ENCODE measurements at regions not wholly inside any gene's neighbourhood (a gene's known extent, or its start where the extent isn't known, plus 50 kb on each side); places are given as distances from the start of the nearest gene placed in this dataset.

- H3K4me3 Mint-ChIP-seq (ENCODE audit: unreplicated experiment) = no peak overlapping the region
- no peak for DNase-seq (ENCODE audit: unreplicated experiment)
- no TSS peak for BruUV-seq (replicated peaks)
- H3K4me1 Mint-ChIP-seq (ENCODE audit: insufficient read depth, unreplicated experiment) = no peaks in the 10 kb centered on the region
- ChIA-PET CTCF (interaction anchor here (0.7 kb wide), 2 partner anchors 34 to 186 kb away, joined by 3 read pairs; no protein-coding TSS in a partner anchor), POLR2A (interaction anchor here (1.2 kb wide), 1 partner anchor 27 kb away, joined by 3 read pairs; no protein-coding TSS in a partner anchor)
- intact Hi-C loops (cut with micrococcal nuclease) = no loop called here
- H3K27me3 Mint-ChIP-seq (ENCODE audit: insufficient read depth, unreplicated experiment) = peaks cover 42% of the 10 kb centered on the region
- H3K27ac Mint-ChIP-seq (ENCODE audit: low read depth, unreplicated experiment) = no peak overlapping the region
- TF ChIP-seq CTCF (IDR thresholded peaks at IDR 0.05; ENCODE audit: unreplicated experiment) = no peak
- H3K9me3 Mint-ChIP-seq (ENCODE audit: unreplicated experiment) = peaks cover 5% of the 10 kb centered on the region
- no peaks in the 10 kb centered on the region for H3K36me3 Mint-ChIP-seq (ENCODE audit: insufficient read depth, unreplicated experiment)
These were observed 62.9 kb upstream of the OXGR1 start for GRCh38 chr13:97057176-97057575.

- DNase-seq (ENCODE audit: unreplicated experiment) = no peak
- H3K27ac Mint-ChIP-seq (ENCODE audit: low read depth, unreplicated experiment) = no peak overlapping the region
- no TSS peak for BruUV-seq (replicated peaks)
- H3K36me3 Mint-ChIP-seq (ENCODE audit: insufficient read depth, unreplicated experiment) = no peaks in the 10 kb centered on the region
- intact Hi-C loops (cut with micrococcal nuclease) = no loop called here
- no peak for TF ChIP-seq CTCF (IDR thresholded peaks at IDR 0.05; ENCODE audit: unreplicated experiment)
- no peaks in the 10 kb centered on the region for H3K4me1 Mint-ChIP-seq (ENCODE audit: insufficient read depth, unreplicated experiment)
- no peak overlapping the region for H3K4me3 Mint-ChIP-seq (ENCODE audit: unreplicated experiment)
- CTCF ChIA-PET = interaction anchor here (0.6 kb wide), 2 partner anchors 49 to 925 kb away, joined by 3 to 4 read pairs; no protein-coding TSS in a partner anchor
- POLR2A ChIA-PET = no interaction called here
- peaks cover 5% of the 10 kb centered on the region for H3K9me3 Mint-ChIP-seq (ENCODE audit: unreplicated experiment)
- H3K27me3 Mint-ChIP-seq (ENCODE audit: insufficient read depth, unreplicated experiment) = peaks cover 52% of the 10 kb centered on the region
These were observed 64.1 kb upstream of the OXGR1 start for GRCh38 chr13:97058391-97058790.

GRCh38 chr13:97058926-97059325 lies 64.7 kb upstream of the OXGR1 start:
- Mint-ChIP-seq H3K4me3 (ENCODE audit: unreplicated experiment) (no peak overlapping the region), H3K36me3 (ENCODE audit: insufficient read depth, unreplicated experiment) (no peaks in the 10 kb centered on the region), H3K9me3 (ENCODE audit: unreplicated experiment) (peaks cover 2% of the 10 kb centered on the region), H3K27me3 (ENCODE audit: insufficient read depth, unreplicated experiment) (peaks cover 52% of the 10 kb centered on the region), H3K27ac (ENCODE audit: low read depth, unreplicated experiment) (no peak overlapping the region), H3K4me1 (ENCODE audit: insufficient read depth, unreplicated experiment) (no peaks in the 10 kb centered on the region)
- no TSS peak for BruUV-seq (replicated peaks)
- intact Hi-C loops (cut with micrococcal nuclease) = no loop called here
- ChIA-PET POLR2A (no interaction called here), CTCF (no interaction called here)
- no peak for DNase-seq (ENCODE audit: unreplicated experiment)
- no peak for TF ChIP-seq CTCF (IDR thresholded peaks at IDR 0.05; ENCODE audit: unreplicated experiment)

DNA sequence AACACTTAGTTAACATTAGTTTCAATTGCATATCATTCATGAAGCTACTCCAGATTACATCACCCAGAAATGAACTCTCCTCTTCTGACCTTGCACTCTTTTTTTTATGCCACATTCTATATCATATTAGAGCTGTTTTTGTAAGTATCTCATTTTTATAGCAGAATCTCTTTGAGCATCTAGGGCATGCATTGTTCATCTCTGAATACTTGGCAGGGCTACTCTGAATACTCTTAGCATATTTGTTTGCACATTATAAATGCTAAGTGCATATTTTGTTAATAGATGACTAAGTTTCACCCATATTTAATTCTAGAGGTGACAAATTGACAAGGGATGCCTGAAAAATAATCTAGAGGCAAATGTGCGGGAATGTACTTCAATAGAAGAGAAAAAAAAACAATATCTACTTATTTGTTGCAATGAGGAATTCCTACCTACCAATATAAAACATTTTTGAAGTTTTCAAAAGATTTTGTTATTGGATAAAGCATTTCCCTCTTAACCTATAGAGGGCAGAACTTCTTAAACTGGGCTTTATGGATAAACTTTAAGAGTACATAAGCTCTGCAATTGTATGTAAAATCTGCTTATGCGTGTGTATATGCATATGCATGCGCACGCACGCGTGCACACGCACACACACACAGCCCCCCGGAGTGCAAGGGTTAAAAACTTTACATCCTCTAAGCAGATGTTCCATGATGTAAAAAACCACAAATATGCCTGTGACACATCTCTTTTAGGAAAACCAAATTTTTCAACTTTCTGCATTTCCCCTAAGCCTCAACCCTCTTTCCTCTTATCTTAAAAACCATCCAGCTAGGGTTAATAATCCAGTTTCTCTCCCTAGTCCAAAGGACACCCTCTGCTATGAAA lies 73.0 kb upstream of the OXGR1 start:
- no TSS peak for BruUV-seq (replicated peaks)
- H3K4me1 Mint-ChIP-seq (ENCODE audit: insufficient read depth, unreplicated experiment) = peaks cover 5% of the 10 kb centered on the region
- intact Hi-C loops (cut with micrococcal nuclease) = no loop called here
- H3K27ac Mint-ChIP-seq (ENCODE audit: low read depth, unreplicated experiment) = no peak overlapping the region
- peaks cover 32% of the 10 kb centered on the region for H3K27me3 Mint-ChIP-seq (ENCODE audit: insufficient read depth, unreplicated experiment)
- no peaks in the 10 kb centered on the region for H3K36me3 Mint-ChIP-seq (ENCODE audit: insufficient read depth, unreplicated experiment)
- POLR2A ChIA-PET = no interaction called here
- no peak for DNase-seq (ENCODE audit: unreplicated experiment)
- no peaks in the 10 kb centered on the region for H3K9me3 Mint-ChIP-seq (ENCODE audit: unreplicated experiment)
- no peak overlapping the region for H3K4me3 Mint-ChIP-seq (ENCODE audit: unreplicated experiment)
- CTCF ChIA-PET = interaction anchor here (0.5 to 1.2 kb wide), 5 partner anchors 144 to 1823 kb away, joined by 3 to 4 read pairs (median 3); no protein-coding TSS in a partner anchor
- no peak for TF ChIP-seq CTCF (IDR thresholded peaks at IDR 0.05; ENCODE audit: unreplicated experiment)
